ENCODE measurements at regions not wholly inside any gene's neighbourhood (a gene's known extent, or its start where the extent isn't known, plus 50 kb on each side); places are given as distances from the start of the nearest gene placed in this dataset.

DNA sequence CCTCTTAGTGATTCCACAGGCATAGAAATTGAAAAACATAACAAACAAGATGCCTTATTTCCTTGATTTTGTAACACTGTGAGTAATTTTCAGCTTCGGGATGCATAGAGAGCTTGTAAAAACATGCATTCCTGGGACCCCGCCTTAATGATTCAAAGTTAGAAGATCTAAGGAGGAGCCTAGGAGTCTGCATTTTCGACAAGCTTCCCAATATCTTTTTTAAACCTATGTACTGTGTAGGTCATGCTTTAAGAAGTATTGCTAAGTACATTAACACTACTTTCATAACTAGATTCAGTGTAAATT is 109.8 kb upstream of the ZNF516 start:
- TF ChIP-seq, protein P1, sequence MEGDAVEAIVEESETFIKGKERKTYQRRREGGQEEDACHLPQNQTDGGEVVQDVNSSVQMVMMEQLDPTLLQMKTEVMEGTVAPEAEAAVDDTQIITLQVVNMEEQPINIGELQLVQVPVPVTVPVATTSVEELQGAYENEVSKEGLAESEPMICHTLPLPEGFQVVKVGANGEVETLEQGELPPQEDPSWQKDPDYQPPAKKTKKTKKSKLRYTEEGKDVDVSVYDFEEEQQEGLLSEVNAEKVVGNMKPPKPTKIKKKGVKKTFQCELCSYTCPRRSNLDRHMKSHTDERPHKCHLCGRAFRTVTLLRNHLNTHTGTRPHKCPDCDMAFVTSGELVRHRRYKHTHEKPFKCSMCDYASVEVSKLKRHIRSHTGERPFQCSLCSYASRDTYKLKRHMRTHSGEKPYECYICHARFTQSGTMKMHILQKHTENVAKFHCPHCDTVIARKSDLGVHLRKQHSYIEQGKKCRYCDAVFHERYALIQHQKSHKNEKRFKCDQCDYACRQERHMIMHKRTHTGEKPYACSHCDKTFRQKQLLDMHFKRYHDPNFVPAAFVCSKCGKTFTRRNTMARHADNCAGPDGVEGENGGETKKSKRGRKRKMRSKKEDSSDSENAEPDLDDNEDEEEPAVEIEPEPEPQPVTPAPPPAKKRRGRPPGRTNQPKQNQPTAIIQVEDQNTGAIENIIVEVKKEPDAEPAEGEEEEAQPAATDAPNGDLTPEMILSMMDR (IDR thresholded peaks at IDR 0.05), result no peak
- TF ChIP-seq EZH2 (IDR thresholded peaks at IDR 0.05), result no peak

Measured in neural progenitor cell (in vitro differentiated cells).